GM18867 (cell line): ENCODE measurements at regions not wholly inside any gene's neighbourhood (a gene's known extent, or its start where the extent isn't known, plus 50 kb on each side); places are given as distances from the start of the nearest gene placed in this dataset.
"Not testable (repeated sequence)": the region's sequence is repeated elsewhere in the genome, so short reads cannot be mapped to it uniquely, and the experiment has no call there.

Experiments
- ATAC-seq: cut with Tn5 transposase; IDR thresholded peaks from one replicate; pipeline ENCODE4 v1.9.1; 2021; ENCODE audit warnings: mild to moderate bottlenecking, moderate library complexity; ENCODE audit not compliant: unreplicated experiment

- no peak for ATAC-seq
Observed at GRCh38 chr18:68387246-68387645, 327.7 kb downstream of the TMX3 start.

- ATAC-seq, result not testable (repeated sequence)
Observed at GRCh38 chr18:68383979-68384378, 330.9 kb downstream of the TMX3 start.

- no peak for ATAC-seq
Observed at GRCh38 chr18:68376926-68377325, 338.0 kb downstream of the TMX3 start.

GRCh38 chr18:68362907-68363306 lies 352.0 kb downstream of the TMX3 start:
- no peak for ATAC-seq

GRCh38 chr18:68355637-68356036 lies 359.3 kb downstream of the TMX3 start:
- no peak for ATAC-seq

- ATAC-seq, result no peak
Observed at GRCh38 chr18:68354176-68354575, 360.7 kb downstream of the TMX3 start.

GRCh38 chr18:68342039-68342659 lies 372.8 kb downstream of the TMX3 start:
- no peak for ATAC-seq

GRCh38 chr18:68340606-68341005 lies 374.3 kb downstream of the TMX3 start:
- ATAC-seq, result no peak

GRCh38 chr18:68330658-68331057 lies 384.2 kb downstream of the TMX3 start:
- ATAC-seq, result no peak

- no peak for ATAC-seq
Observed at GRCh38 chr18:68323921-68324320, 391.0 kb downstream of the TMX3 start.

- no peak for ATAC-seq
Observed at GRCh38 chr18:68316636-68317035, 398.3 kb downstream of the TMX3 start.

- ATAC-seq, result no peak
Observed at GRCh38 chr18:68314403-68314802, 400.5 kb downstream of the TMX3 start.

GRCh38 chr18:68301441-68301840 lies 413.5 kb downstream of the TMX3 start:
- ATAC-seq, result no peak

- no peak for ATAC-seq
Observed at GRCh38 chr18:68299906-68300305, 415.0 kb downstream of the TMX3 start.

GRCh38 chr18:68298330-68298729 lies 416.6 kb downstream of the TMX3 start:
- ATAC-seq, result no peak

GRCh38 chr18:68288408-68288807 lies 426.5 kb downstream of the TMX3 start:
- no peak for ATAC-seq

GRCh38 chr18:68284236-68284780 lies 430.6 kb downstream of the TMX3 start:
- no peak for ATAC-seq

- no peak for ATAC-seq
Observed at GRCh38 chr18:68283834-68284233, 431.1 kb downstream of the TMX3 start.

- no peak for ATAC-seq
Observed at GRCh38 chr18:68282232-68282631, 432.7 kb downstream of the TMX3 start.

GRCh38 chr18:68275616-68276015 lies 439.3 kb downstream of the TMX3 start:
- ATAC-seq, result no peak

GRCh38 chr18:68270017-68270416 lies 444.9 kb downstream of the TMX3 start:
- ATAC-seq, result no peak

- ATAC-seq, result no peak
Observed at GRCh38 chr18:68267583-68267982, 447.3 kb downstream of the TMX3 start.

GRCh38 chr18:68263481-68263880 lies 451.4 kb downstream of the TMX3 start:
- ATAC-seq, result no peak
